GM23338 (cell line): ENCODE measurements at regions not wholly inside any gene's neighbourhood (a gene's known extent, or its start where the extent isn't known, plus 50 kb on each side); places are given as distances from the start of the nearest gene placed in this dataset.

Experiments used
- CTCF ChIP-seq, 2 experiments: fragments of 200-600 bp in 1 of 2; sonication (generic) in 1 of 2; conservative IDR thresholded peaks; 2 replicates each; pipeline versions ENCODE4 v1.5.1 to v1.6.1; 2016 to 2017; ENCODE audit warnings: antibody characterized with exemption in 2 of 2, low read depth in 2 of 2, mild to moderate bottlenecking in 2 of 2, moderate library complexity in 1 of 2
- EZH2 ChIP-seq: fragments of 200-600 bp; sonication (generic); IDR thresholded peaks from one replicate; pipeline ENCODE4 v1.8.0; 2017; ENCODE audit warnings: antibody characterized with exemption, mild to moderate bottlenecking, low read depth; ENCODE audit not compliant: unreplicated experiment
- EZH2phosphoT487 ChIP-seq: fragments of 200-600 bp; sonication (generic); IDR thresholded peaks from one replicate; pipeline ENCODE4 v1.8.1; 2018; ENCODE audit warnings: antibody characterized with exemption; ENCODE audit not compliant: unreplicated experiment
- POLR2AphosphoS5 ChIP-seq: IDR thresholded peaks from 2 replicates; pipeline ENCODE4 v1.6.1; 2016; ENCODE audit warnings: antibody characterized with exemption, low read depth
- ZNF462 ChIP-seq: fragments of 250-450 bp; sonication (Bioruptor Pico); IDR thresholded peaks from 2 replicates; pipeline ENCODE4 v1.5.0; 2020; ENCODE audit warnings: mild to moderate bottlenecking, moderate library complexity

DNA sequence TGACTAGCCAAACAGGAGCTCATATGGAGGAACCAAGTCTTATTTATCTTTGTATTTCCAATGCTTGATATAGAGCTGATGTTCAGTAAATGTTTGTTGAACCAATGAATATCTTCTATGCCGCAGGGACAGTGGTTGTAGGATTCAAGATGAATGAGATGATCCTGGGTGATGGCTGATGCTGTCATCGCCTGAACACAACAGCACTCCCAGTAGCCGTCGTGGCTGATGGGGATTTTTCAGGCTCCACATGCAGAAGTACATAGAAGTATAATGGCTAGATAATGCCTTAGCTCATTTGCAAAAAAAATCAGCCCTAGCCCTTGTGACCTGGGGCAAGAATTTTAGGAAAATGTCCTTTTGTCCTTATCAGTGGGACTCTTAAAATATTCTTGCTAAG, 69.0 kb upstream of the OR13F1 start:
- TF ChIP-seq CTCF (conservative IDR thresholded peaks at IDR 0.05; ENCODE audit: low read depth in 2 of 2) (no peak), ZNF462 (CRISPR knock-in tag) (no peak), EZH2 (no peak), POLR2AphosphoS5 (no peak), EZH2phosphoT487 (no peak)
